Left ventricle myocardium inferior (tissue), 1 donor: ENCODE measurements at regions not wholly inside any gene's neighbourhood (a gene's known extent, or its start where the extent isn't known, plus 50 kb on each side); places are given as distances from the start of the nearest gene placed in this dataset.

ENCODE experiments used
- DNase-seq: peaks from one replicate; pipeline ENCODE4 v3.0.0-alpha.2; 2020
- H3K27ac ChIP-seq: fragments of 200-600 bp; replicated peaks from 2 replicates; pipeline ENCODE4 v1.8.0; 2021
- H3K27me3 ChIP-seq: fragments of 200-600 bp; 2 replicates; pipeline ENCODE4 v1.8.0; 2021; ENCODE audit warnings: low read depth
- H3K36me3 ChIP-seq: fragments of 200-600 bp; 2 replicates; pipeline ENCODE4 v1.8.0; 2021
- H3K4me1 ChIP-seq: fragments of 200-600 bp; 2 replicates; pipeline ENCODE4 v1.8.0; 2021
- H3K4me3 ChIP-seq: fragments of 200-600 bp; 2 replicates; pipeline ENCODE4 v1.8.0; 2021; ENCODE audit warnings: mild to moderate bottlenecking, moderate library complexity
- H3K9me3 ChIP-seq: fragments of 200-600 bp; replicated peaks from 2 replicates; pipeline ENCODE4 v1.8.0; 2021
- intact Hi-C: fragments of 100-400 bp; cut with micrococcal nuclease; formaldehyde crosslinking; loops from one replicate; pipeline ENCODE4 v1.11.0; 2022
- TF ChIP-seq, protein P1 (sequence below): fragments of 200-600 bp; IDR thresholded peaks from 2 replicates; pipeline ENCODE4 v1.8.0; 2021; ENCODE audit warnings: antibody characterized with exemption, mild to moderate bottlenecking, borderline replicate concordance
- donor health status: DM: no; HTN: yes; CAD: no; lungs with severe emphysema.

DNA sequence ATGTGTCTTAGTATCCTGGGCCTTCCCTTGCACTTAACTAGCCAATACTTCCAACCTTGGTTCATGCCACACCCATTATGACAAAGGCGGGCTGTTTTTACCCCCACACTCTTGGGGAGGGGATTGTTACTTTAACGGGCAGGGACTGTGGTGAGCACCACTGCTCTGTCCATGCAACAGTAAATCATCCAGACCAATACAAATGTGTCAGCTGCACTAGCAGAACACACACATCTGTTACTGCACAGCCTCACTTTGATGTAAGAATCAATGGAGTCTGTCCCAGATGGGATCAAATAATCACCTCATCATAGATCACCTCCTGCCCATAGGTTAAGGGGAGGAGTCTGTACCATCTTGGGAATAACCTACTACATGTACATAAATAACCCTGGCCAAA lies 58.1 kb downstream of the NPAP1 start:
- TF ChIP-seq, protein P1, sequence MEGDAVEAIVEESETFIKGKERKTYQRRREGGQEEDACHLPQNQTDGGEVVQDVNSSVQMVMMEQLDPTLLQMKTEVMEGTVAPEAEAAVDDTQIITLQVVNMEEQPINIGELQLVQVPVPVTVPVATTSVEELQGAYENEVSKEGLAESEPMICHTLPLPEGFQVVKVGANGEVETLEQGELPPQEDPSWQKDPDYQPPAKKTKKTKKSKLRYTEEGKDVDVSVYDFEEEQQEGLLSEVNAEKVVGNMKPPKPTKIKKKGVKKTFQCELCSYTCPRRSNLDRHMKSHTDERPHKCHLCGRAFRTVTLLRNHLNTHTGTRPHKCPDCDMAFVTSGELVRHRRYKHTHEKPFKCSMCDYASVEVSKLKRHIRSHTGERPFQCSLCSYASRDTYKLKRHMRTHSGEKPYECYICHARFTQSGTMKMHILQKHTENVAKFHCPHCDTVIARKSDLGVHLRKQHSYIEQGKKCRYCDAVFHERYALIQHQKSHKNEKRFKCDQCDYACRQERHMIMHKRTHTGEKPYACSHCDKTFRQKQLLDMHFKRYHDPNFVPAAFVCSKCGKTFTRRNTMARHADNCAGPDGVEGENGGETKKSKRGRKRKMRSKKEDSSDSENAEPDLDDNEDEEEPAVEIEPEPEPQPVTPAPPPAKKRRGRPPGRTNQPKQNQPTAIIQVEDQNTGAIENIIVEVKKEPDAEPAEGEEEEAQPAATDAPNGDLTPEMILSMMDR: no peak
- H3K9me3 ChIP-seq: no peaks in the 10 kb centered on the region
- H3K4me1 ChIP-seq: no peaks in the 10 kb centered on the region
- intact Hi-C loops: no loop called here
- H3K36me3 ChIP-seq: no peaks in the 10 kb centered on the region
- H3K27ac ChIP-seq: no peak overlapping the region
- H3K4me3 ChIP-seq: no peak overlapping the region
- no peak for DNase-seq
- no peaks in the 10 kb centered on the region for H3K27me3 ChIP-seq

DNA sequence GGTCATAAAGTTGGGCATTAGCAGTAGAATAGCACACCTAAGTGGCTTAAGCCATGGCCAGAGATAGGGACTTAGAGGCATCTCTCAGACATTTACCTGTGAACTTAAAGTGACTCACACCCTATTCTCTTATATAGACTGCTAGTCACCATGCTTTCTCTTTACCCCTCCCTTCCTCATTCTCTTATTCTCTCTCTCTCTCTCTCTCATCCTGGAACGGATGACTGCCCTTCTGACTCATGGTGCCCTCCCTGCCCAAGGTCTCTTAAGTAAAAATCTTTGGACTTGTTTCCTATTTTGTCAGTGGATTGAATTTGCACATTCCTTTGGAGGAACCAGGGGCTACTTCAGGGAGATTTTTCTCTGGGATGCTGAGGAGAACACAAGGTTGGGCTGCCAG lies 58.8 kb downstream of the NPAP1 start:
- H3K4me1 ChIP-seq: no peaks in the 10 kb centered on the region
- no peak for DNase-seq
- TF ChIP-seq, protein P1: no peak
- intact Hi-C loops: no loop called here
- H3K27ac ChIP-seq: no peak overlapping the region
- H3K9me3 ChIP-seq: no peaks in the 10 kb centered on the region
- H3K4me3 ChIP-seq: no peak overlapping the region
- H3K36me3 ChIP-seq: no peaks in the 10 kb centered on the region
- H3K27me3 ChIP-seq: no peaks in the 10 kb centered on the region

DNA sequence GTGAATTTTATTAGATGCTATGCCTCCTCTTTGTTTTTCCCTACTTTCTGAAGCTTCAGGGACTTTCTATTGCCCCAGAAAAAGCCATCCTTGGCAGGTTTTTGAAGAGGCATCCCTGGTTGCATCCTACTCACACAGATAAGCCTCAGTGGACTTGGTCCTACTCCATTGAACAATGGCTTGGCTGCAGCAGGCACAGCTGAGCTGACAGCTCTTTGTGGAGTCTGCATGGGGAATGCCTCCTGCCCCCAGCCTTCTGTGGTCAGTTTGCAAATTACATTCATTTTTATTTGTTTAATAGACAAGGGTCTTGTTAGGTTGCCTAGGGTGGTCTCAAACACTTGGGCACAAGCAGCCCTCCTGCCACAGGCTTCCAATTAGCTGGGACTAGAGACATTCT lies 69.7 kb downstream of the NPAP1 start:
- peaks cover 8% of the 10 kb centered on the region for H3K27me3 ChIP-seq
- DNase-seq: no peak
- no peaks in the 10 kb centered on the region for H3K4me1 ChIP-seq
- H3K9me3 ChIP-seq: peaks cover 19% of the 10 kb centered on the region
- H3K36me3 ChIP-seq: no peaks in the 10 kb centered on the region
- intact Hi-C loops: no loop called here
- TF ChIP-seq, protein P1: no peak
- no peak overlapping the region for H3K27ac ChIP-seq
- H3K4me3 ChIP-seq: no peak overlapping the region

DNA sequence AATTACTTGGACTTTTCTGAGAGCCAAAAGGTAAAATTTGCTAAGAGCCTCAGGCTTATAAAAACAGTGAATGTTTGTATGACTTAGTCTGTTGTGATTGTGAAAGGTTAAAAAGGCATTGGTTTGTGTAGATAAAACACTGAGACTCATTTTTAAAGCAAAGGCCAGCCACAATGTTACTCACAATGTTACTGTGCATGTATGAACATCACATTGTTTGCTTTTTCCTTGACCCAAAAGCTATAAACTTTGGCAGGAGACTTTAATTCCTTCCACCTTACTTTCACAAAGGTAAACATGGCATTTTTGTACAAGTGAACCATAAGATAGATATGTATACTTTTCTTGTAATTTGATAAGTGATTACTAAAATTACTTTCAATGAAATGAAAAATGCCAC lies 70.5 kb downstream of the NPAP1 start:
- Histone ChIP-seq H3K36me3 (no peaks in the 10 kb centered on the region), H3K4me3 (no peak overlapping the region), H3K9me3 (peaks cover 19% of the 10 kb centered on the region), H3K27ac (no peak overlapping the region), H3K4me1 (no peaks in the 10 kb centered on the region), H3K27me3 (peaks cover 8% of the 10 kb centered on the region)
- TF ChIP-seq, protein P1: no peak
- intact Hi-C loops: no loop called here
- DNase-seq: no peak

DNA sequence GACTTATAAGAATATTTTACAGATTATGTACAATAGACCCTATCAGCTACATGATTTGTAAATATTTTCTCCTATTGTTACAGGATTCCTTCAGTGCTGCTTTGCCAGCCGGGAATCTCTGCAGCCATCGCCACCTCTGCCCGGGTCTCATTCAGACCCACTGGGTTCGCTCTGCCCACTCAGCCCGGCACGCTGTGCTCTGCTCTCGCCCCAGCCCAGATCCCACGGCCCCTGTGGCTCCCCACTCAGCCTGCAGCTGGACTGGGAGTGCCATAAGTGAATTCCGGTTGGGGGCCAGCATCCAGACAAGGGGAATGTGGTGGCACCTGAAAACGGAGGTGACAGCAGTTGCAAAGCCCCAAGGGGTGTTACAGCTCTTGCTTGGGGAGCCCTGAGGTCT lies 71.8 kb downstream of the NPAP1 start:
- intact Hi-C loops: no loop called here
- Histone ChIP-seq H3K9me3 (peaks cover 19% of the 10 kb centered on the region), H3K27ac (no peak overlapping the region), H3K4me3 (no peak overlapping the region), H3K36me3 (no peaks in the 10 kb centered on the region), H3K27me3 (peaks cover 8% of the 10 kb centered on the region), H3K4me1 (no peaks in the 10 kb centered on the region)
- TF ChIP-seq, protein P1: no peak
- DNase-seq: no peak
